Activated CD8-positive, alpha-beta T cell treated with anti-CD3 and anti-CD28 coated beads, Interleukin-2, amount 10 ng/mL, durations not matched to agents 7 days and 5 days (primary cell): ENCODE measurements at regions not wholly inside any gene's neighbourhood (a gene's known extent, or its start where the extent isn't known, plus 50 kb on each side); places are given as distances from the start of the nearest gene placed in this dataset.

Source experiments
- ATAC-seq: fragments of 150-1000 bp; cut with Tn5 transposase; one replicate; pipeline ENCODE4 v1.10.0; 2021; ENCODE audit warnings: moderate library complexity
- CTCF ChIA-PET: fragments of 350-600 bp; sonication (Branson Sonifier 250); formaldehyde crosslinking; loops from one replicate; lab custom pipeline; 2021; ENCODE audit warnings: antibody characterized with exemption; lab: Charles Lee
- POLR2A ChIA-PET: fragments of 350-600 bp; sonication (Branson Sonifier 250); formaldehyde crosslinking; loops from one replicate; lab custom pipeline; 2021; ENCODE audit warnings: antibody characterized with exemption; lab: Charles Lee
- DNase-seq: peaks from one replicate; pipeline ENCODE4 v3.0.0-alpha.2; 2020
- H3K27ac Mint-ChIP-seq: one replicate; pipeline ENCODE4 v1.8.0; 2021; ENCODE audit warnings: mild to moderate bottlenecking, mixed read lengths
- H3K27me3 Mint-ChIP-seq: one replicate; pipeline ENCODE4 v1.8.0; 2021; ENCODE audit warnings: low read depth, mixed read lengths
- H3K36me3 Mint-ChIP-seq: one replicate; pipeline ENCODE4 v1.8.0; 2021; ENCODE audit warnings: low read depth, mixed read lengths
- H3K4me1 Mint-ChIP-seq: one replicate; pipeline ENCODE4 v1.8.0; 2021; ENCODE audit warnings: low read depth, mixed read lengths
- H3K4me3 Mint-ChIP-seq: one replicate; pipeline ENCODE4 v1.8.0; 2021; ENCODE audit warnings: mild to moderate bottlenecking, mixed read lengths
- H3K9me3 Mint-ChIP-seq: one replicate; pipeline ENCODE4 v1.8.0; 2022; ENCODE audit warnings: mixed read lengths; ENCODE audit not compliant: insufficient read depth

DNA sequence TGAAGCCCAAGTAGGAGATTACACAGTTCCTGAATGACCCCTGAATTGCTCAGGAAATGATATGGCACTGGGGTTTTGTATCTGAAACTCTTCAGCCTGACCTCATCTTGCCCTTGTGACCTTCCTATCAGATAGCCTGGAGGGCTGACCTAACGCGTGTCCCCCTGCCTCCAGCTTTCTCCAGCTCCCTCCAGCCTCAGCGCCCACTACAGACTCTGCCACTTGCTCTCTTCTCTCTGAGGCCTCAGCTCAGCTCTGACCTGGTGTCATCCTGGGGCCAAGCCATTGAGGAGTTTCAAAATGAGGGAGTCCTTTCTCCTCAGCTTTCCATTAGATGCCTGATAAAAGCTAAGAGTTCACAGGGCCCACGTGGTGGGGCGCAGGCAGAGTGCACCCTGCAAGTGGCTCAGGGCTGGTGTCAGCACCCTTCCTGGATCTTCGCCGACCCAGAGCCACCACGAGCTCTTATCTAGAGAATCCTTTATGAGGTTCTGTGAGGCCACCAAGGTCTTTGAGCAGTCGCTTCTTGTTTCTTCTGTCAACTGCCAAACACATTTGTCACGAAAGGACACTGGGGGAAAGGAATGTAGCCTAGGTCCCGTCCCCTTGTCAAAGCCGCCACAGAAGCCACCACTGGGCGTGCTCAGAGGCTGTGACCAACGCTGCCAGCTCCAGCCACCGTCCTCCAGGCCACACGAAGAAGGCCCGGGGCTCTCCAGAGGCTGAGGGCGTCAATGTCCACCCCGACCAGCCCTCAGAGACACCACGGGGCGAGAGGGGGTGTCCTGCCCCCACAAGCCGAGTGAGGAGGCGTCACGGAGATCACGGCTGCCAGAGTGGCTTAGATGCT, 131.3 kb upstream of the GPC1 start:
- Mint-ChIP-seq H3K27me3 (no peaks in the 10 kb centered on the region), H3K27ac (no peak overlapping the region), H3K36me3 (no peaks in the 10 kb centered on the region), H3K4me1 (no peaks in the 10 kb centered on the region), H3K9me3 (no peaks in the 10 kb centered on the region), H3K4me3 (no peak overlapping the region)
- DNase-seq (no peak), ATAC-seq (no peak)
- CTCF ChIA-PET, result no interaction called here
- POLR2A ChIA-PET, result no interaction called here

DNA sequence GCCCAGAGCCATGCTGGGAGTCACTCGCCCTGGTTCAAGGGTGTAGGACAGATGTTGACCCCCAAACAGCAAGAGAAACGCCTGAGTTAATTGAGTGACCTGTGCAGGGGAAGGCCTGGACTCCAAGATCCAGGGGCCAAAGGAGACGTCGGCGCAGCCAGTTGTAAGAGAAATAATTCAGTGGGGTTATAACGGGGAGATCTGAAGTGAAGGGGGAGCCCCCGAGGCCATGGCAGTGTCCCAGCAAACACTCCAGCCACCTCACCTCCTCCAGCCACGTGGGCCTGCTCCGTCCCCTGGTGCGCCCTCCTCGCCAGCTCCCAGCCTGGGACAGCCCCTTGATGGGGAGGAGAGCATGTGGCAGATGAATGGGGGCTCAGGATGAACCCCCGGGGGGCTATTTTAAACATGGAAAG, 130.7 kb upstream of the GPC1 start:
- ATAC-seq, result no peak
- Mint-ChIP-seq H3K9me3 (no peaks in the 10 kb centered on the region), H3K27me3 (no peaks in the 10 kb centered on the region), H3K36me3 (no peaks in the 10 kb centered on the region), H3K4me3 (no peak overlapping the region), H3K4me1 (no peaks in the 10 kb centered on the region), H3K27ac (no peak overlapping the region)
- DNase-seq, result no peak
- ChIA-PET POLR2A (no interaction called here), CTCF (no interaction called here)

DNA sequence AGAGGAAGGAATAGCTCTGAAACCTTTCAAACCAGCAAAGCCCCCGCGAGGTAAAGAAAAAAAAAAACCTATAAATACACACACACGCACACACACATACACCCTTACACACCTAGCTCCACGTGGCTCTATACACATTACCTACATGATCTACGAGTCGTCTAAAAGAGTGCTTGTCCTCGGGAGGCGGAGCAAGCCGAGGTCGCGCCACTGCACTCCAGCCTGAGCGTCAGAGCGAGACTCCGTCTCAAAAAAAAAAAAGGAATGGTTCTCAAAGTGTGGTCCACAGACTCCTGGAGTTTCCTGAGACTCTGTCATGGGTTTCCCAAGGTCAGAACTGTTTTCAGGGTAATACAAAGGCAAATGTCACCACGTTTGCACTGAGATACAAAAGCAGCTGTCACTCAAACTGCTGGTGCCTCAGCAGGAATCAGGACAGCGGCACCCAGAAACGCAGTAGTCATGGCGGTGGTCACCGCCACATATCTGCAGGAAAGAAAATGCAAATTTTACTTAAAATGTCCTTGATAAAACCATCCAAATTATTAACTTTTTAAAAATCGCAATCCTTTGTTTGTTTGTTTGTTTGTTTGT, 130.0 kb upstream of the GPC1 start:
- POLR2A ChIA-PET, result no interaction called here
- no peak overlapping the region for H3K4me3 Mint-ChIP-seq
- no peak for ATAC-seq
- CTCF ChIA-PET, result no interaction called here
- no peaks in the 10 kb centered on the region for H3K4me1 Mint-ChIP-seq
- no peak overlapping the region for H3K27ac Mint-ChIP-seq
- no peaks in the 10 kb centered on the region for H3K27me3 Mint-ChIP-seq
- no peaks in the 10 kb centered on the region for H3K9me3 Mint-ChIP-seq
- no peaks in the 10 kb centered on the region for H3K36me3 Mint-ChIP-seq
- DNase-seq, result no peak

DNA sequence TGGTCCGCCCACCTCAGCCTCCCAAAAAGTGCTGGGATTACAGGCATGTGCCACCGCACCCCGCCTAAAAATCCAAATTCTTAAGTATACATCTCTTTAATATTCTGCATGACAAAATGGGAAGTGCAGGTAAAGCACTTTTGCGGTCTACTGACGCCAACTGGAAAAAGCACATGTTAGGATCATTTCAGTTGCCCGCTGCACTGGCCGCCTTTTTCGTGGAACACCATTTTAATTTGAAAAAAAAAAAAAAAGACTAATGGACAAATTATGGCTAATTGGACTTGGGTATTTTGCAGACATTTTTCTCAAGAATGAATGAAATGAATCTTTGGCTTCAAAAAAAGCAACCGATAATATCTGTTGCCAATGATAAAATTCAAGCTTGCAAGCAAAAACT, 129.3 kb upstream of the GPC1 start:
- Mint-ChIP-seq H3K27me3 (no peaks in the 10 kb centered on the region), H3K4me1 (no peaks in the 10 kb centered on the region), H3K27ac (no peak overlapping the region), H3K36me3 (no peaks in the 10 kb centered on the region), H3K9me3 (no peaks in the 10 kb centered on the region), H3K4me3 (no peak overlapping the region)
- ATAC-seq, result no peak
- ChIA-PET CTCF (no interaction called here), POLR2A (interaction anchor here (0.5 kb wide), 1 partner anchor 751 kb away, joined by 4 read pairs; no protein-coding TSS in a partner anchor)
- DNase-seq, result no peak

DNA sequence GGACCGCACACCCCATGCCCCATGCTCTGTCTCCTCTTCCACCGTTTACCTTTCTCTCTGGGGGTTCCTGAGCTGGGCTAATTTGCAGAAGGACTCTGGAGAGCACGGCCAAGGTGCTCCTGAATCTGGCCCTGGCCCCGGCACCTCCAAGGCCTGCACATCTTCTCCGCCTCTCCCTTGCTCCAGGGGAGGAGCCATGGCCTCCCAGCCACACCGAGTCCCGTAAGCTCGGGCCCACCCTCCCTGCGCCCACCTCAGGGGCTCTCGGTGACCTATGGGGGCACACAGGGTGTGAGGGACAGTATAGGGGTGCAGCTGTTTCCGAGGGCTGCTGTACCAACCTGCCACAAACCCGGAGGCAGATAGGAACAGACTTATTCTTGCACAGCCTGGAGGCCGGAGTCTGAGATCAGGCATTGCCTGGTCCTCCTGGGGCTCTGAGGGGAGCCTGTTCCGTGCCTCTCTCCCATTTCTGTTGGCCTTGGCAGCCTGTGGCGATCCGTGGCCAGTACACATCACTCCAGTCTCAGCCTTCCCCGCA, 127.3 kb upstream of the GPC1 start:
- no peaks in the 10 kb centered on the region for H3K27me3 Mint-ChIP-seq
- ChIA-PET POLR2A (no interaction called here), CTCF (no interaction called here)
- H3K9me3 Mint-ChIP-seq, result no peaks in the 10 kb centered on the region
- ATAC-seq (no peak), DNase-seq (no peak)
- no peaks in the 10 kb centered on the region for H3K36me3 Mint-ChIP-seq
- no peak overlapping the region for H3K27ac Mint-ChIP-seq
- H3K4me1 Mint-ChIP-seq, result no peaks in the 10 kb centered on the region
- H3K4me3 Mint-ChIP-seq, result no peak overlapping the region

DNA sequence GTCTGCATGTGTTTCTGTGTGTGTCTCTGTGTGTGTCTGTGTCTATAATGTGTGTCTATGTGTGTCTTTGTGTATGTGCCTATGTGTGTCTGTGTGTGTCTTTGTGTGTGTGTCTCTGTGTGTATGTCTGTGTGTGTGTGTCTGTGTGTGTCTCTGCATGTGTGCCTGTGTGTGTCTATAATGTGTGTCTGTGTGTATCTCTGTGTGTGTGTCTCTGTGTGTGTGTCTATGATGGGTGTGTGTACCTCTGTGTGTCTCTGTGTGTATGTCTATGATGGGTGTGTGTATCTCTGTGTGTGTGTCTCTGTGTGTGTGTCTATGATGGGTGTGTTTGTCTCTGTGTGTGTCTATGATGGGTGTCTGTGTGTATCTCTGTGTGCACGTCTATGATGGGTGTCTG, 126.2 kb upstream of the GPC1 start:
- Mint-ChIP-seq H3K4me1 (no peaks in the 10 kb centered on the region), H3K4me3 (no peak overlapping the region), H3K36me3 (no peaks in the 10 kb centered on the region), H3K27ac (no peak overlapping the region), H3K9me3 (no peaks in the 10 kb centered on the region), H3K27me3 (no peaks in the 10 kb centered on the region)
- ATAC-seq (no peak), DNase-seq (no peak)
- CTCF ChIA-PET, result no interaction called here
- POLR2A ChIA-PET, result no interaction called here

DNA sequence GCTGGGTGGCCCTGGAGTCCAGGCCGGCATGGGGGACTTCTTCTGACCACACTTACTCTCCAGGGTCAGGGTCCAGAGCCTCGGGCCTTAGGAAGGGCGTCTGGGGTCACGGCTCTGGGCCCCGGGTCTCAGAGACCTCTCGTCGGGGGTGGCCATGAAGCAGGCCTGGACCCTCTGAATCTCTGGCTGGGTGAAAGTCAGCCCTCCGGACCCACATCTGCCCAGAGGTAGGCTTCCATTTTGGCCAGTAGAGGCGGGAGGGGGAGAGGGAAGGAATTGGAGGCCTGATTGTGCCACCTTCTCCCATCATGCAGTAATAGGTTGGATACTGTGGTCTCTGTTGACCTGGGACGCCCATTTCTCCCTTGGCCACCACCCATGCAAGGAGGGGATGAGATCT, 125.3 kb upstream of the GPC1 start:
- Mint-ChIP-seq H3K4me3 (no peak overlapping the region), H3K27ac (no peak overlapping the region), H3K27me3 (peaks cover 6% of the 10 kb centered on the region)

DNA sequence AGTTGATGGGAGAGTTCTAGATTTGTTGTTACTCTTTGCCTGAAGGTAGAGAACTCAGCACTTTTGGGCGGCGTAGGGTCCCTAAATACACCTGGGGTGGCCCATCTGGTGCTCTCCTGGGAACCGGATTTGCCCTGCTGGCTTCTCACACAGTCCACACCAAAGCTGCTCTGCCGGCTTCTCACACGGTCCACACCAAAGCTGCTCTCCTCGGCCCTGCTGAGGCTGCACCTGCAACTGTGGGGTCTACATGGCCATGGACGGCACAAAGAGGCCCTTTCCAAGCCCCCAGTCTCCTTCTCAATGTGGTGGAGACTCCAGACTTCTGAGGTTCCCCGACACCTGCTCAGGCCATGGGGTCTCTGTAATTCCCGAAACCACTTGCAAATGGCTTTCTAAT, 124.8 kb upstream of the GPC1 start:
- Mint-ChIP-seq H3K9me3 (no peaks in the 10 kb centered on the region), H3K4me1 (no peaks in the 10 kb centered on the region), H3K36me3 (no peaks in the 10 kb centered on the region), H3K27ac (no peak overlapping the region), H3K4me3 (no peak overlapping the region), H3K27me3 (peaks cover 6% of the 10 kb centered on the region)
- no peak for ATAC-seq
- ChIA-PET POLR2A (no interaction called here), CTCF (no interaction called here)
- DNase-seq, result no peak

More for the DNA sequence above, 125.3 kb upstream of the GPC1 start:
- H3K36me3 Mint-ChIP-seq, result no peaks in the 10 kb centered on the region
- ChIA-PET CTCF (no interaction called here), POLR2A (no interaction called here)
- no peaks in the 10 kb centered on the region for H3K4me1 Mint-ChIP-seq
- DNase-seq (no peak), ATAC-seq (no peak)
- H3K9me3 Mint-ChIP-seq, result no peaks in the 10 kb centered on the region

DNA sequence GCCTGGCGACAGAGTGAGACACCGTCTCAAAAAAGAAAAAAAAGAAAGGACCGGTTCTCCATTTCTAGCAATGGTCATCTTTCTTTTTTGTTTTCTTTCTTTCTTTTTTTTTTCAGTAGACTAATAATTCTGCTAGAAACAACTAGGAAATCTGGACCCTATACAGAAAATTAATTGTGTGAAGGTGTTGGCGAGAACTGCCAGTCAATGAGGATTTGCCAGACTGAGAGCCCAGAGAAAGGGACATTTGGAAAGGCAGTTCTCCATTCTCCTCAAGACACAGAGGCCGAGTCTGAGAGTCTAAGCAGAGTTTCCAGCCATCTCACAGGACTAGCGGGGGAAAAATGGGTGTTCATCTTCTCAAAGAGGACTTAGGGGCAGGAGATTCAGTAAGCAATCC, 123.6 kb upstream of the GPC1 start:
- H3K27ac Mint-ChIP-seq, result no peak overlapping the region
- no peaks in the 10 kb centered on the region for H3K4me1 Mint-ChIP-seq
- H3K27me3 Mint-ChIP-seq, result peaks cover 11% of the 10 kb centered on the region
- ChIA-PET CTCF (no interaction called here), POLR2A (no interaction called here)
- ATAC-seq (no peak), DNase-seq (no peak)
- no peaks in the 10 kb centered on the region for H3K9me3 Mint-ChIP-seq
- no peak overlapping the region for H3K4me3 Mint-ChIP-seq
- H3K36me3 Mint-ChIP-seq, result no peaks in the 10 kb centered on the region

DNA sequence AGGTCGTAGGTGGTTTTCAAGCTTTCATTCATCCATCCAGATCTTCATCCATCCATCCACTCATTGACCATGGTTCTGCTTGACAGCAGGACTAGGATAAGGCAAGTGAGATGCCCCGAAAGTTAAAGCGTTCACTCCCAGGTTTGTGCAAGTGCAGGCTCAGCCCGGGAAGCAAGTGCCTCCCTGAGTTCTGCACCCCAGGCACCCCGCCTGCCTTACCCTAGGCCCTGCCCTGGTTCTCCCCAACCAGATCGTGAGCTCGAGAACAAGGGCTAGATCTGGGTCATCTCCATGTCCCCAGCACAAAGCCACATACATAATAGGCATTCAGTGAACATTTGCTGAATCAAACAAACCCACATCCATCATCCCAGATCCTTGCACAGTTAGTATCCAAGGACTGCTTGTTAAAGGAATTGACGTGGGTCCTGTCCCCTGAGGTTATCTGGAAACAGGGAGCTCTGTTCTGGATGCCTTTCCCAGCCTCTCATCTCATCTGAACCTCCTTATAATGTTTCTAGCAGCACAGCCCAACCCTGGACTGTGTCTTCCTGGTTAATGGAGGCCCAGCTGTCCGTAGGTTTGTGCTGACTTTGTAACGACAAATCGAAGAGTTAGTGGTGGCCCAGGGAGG, 116.1 kb upstream of the GPC1 start:
- ChIA-PET CTCF (no interaction called here), POLR2A (no interaction called here)
- Mint-ChIP-seq H3K36me3 (no peaks in the 10 kb centered on the region), H3K9me3 (no peaks in the 10 kb centered on the region), H3K4me3 (no peak overlapping the region), H3K4me1 (no peaks in the 10 kb centered on the region), H3K27ac (no peak overlapping the region), H3K27me3 (peaks cover 12% of the 10 kb centered on the region)
- no peak for DNase-seq
- ATAC-seq, result no peak

DNA sequence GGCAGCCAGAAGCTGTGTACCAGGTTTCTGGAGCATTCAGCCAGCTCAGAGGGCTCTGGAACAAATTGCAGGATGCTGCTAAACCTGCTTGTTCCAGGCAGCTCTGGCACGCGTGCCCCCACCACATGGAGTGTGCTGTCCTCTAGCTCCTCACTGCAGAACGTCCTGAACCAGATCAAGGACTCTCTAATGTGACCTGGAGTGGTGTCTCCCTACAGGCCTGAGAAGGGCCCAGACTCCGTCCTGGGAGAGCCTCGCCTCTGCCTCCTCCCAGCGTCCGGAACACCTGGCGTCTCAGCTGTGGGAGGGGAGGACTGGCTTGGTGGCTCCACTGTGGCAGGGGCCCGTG, 115.6 kb upstream of the GPC1 start:
- Mint-ChIP-seq H3K4me3 (no peak overlapping the region), H3K9me3 (no peaks in the 10 kb centered on the region), H3K27ac (no peak overlapping the region), H3K36me3 (no peaks in the 10 kb centered on the region), H3K27me3 (peaks cover 7% of the 10 kb centered on the region), H3K4me1 (no peaks in the 10 kb centered on the region)
- POLR2A ChIA-PET, result no interaction called here
- no peak for ATAC-seq
- CTCF ChIA-PET, result no interaction called here
- DNase-seq, result no peak
